ENCODE measurements at regions not wholly inside any gene's neighbourhood (a gene's known extent, or its start where the extent isn't known, plus 50 kb on each side); places are given as distances from the start of the nearest gene placed in this dataset.

DNA sequence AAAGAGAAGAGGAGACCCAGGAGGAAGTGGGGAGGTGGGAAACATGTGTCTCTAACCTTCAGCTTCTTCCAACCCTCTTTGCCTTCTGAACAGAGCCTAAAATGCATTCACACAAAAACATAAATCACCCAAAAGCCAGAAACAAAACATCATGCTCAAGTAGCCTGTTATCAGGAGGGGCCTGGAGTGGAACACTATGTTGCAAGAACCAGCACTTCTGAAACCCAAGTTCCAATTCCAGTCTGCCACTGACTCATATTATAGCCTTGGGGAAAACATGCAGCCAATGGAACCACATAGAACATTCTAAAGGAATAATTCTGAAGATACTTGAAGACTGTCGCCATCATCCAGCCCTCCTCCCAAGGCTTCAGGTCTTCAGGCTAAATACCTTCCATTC, 169.8 kb upstream of the PLXNC1 start:
- Histone ChIP-seq H3K9me3 (ENCODE audit: control insufficient read depth, low read depth, low read length) (no peaks in the 10 kb centered on the region), H3K27me3 (ENCODE audit: control insufficient read depth, insufficient read depth, low read length) (no peaks in the 10 kb centered on the region), H3K27ac (ENCODE audit: low read length) (no peak overlapping the region), H3K4me3 (ENCODE audit: low read length) (no peak overlapping the region), H3K4me1 (ENCODE audit: control insufficient read depth, insufficient read depth, low read length) (peaks cover 11% of the 10 kb centered on the region), H3K36me3 (ENCODE audit: control insufficient read depth, insufficient read depth, low read length) (no peaks in the 10 kb centered on the region)
- no CpG with 5 or more reads among the region's 1 CpG for WGBS (ENCODE audit: insufficient coverage, low lambda C conversion rate)
- peak; percentile 12 to 62 for DNase-seq

DNA sequence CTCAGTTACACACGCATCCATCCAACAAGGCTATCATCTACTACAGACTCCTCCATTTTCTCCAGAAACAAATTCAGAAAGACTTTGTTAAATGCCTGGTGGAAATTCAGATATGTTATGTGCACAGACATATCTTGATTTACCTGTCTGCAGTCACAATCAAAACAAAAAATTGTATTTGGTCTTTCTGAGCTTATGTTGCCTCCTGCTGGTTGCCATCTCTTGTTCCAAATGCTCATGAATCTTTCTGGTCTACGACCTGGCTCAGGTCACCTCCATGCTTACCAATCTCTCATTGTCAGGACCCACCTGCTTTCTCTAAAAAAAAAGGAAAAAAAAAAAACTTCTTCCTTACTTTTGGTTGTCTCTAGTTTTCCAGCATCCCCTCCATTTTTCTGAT, 169.2 kb upstream of the PLXNC1 start:
- Histone ChIP-seq H3K27me3 (ENCODE audit: control insufficient read depth, insufficient read depth, low read length) (no peaks in the 10 kb centered on the region), H3K4me3 (ENCODE audit: low read length) (no peak overlapping the region), H3K9me3 (ENCODE audit: control insufficient read depth, low read depth, low read length) (no peaks in the 10 kb centered on the region), H3K4me1 (ENCODE audit: control insufficient read depth, insufficient read depth, low read length) (peaks cover 11% of the 10 kb centered on the region), H3K27ac (ENCODE audit: low read length) (no peak overlapping the region), H3K36me3 (ENCODE audit: control insufficient read depth, insufficient read depth, low read length) (no peaks in the 10 kb centered on the region)
- 100% methylated on average over 1 of the region's 2 CpGs for WGBS (ENCODE audit: insufficient coverage, low lambda C conversion rate)
- DNase-seq = peak; percentile 31 to 44

DNA sequence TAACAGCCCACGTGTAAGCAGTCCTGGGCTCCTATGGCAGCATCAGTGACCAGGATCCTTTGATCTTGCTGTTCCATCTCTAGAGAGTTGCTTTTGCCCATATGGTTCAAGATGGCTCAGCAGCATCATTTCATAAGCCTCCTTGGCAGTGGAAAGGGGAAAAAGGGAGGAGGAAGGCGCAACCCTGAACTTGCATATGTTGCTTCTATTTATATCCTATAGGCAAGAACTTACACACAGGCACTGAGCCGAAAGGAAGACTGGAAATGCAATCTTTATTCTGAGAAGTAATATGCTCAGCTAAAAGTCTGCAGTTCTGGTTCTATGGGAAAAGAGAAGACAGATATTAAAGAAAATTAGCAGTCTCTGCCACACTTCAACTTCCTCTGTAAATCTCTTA, 167.7 kb upstream of the PLXNC1 start:
- 88% methylated on average over 1 of the region's 3 CpGs for WGBS (ENCODE audit: insufficient coverage, low lambda C conversion rate)
- Histone ChIP-seq H3K36me3 (ENCODE audit: control insufficient read depth, insufficient read depth, low read length) (no peaks in the 10 kb centered on the region), H3K4me1 (ENCODE audit: control insufficient read depth, insufficient read depth, low read length) (peaks cover 11% of the 10 kb centered on the region)

DNA sequence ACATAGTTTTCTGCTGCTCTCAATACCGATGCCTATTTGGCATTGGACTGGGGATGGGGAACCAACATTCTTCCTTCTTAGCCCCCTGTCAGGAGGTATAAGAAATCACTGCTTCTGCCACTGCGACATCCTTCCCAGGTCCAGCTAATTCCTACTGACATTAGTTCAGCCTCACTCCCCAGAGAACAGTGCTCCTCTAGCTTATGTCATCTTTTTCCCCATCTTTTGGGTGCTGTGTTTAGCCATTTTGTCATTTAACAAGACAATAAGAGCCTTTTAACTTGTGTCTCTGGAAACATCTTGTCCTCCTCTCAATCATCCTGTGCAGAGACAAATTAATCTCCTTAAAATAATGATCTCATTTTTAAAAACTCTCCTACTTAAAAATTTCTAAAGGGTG, 167.0 kb upstream of the PLXNC1 start:
- H3K9me3 ChIP-seq (ENCODE audit: control insufficient read depth, low read depth, low read length) = no peaks in the 10 kb centered on the region
- DNase-seq = no peak
- no peaks in the 10 kb centered on the region for H3K27me3 ChIP-seq (ENCODE audit: control insufficient read depth, insufficient read depth, low read length)

More for the DNA sequence above, 167.7 kb upstream of the PLXNC1 start:
- no peak for DNase-seq
- H3K27me3 ChIP-seq (ENCODE audit: control insufficient read depth, insufficient read depth, low read length) = no peaks in the 10 kb centered on the region
- no peak overlapping the region for H3K27ac ChIP-seq (ENCODE audit: low read length)
- H3K4me3 ChIP-seq (ENCODE audit: low read length) = no peak overlapping the region
- no peaks in the 10 kb centered on the region for H3K9me3 ChIP-seq (ENCODE audit: control insufficient read depth, low read depth, low read length)

DNA sequence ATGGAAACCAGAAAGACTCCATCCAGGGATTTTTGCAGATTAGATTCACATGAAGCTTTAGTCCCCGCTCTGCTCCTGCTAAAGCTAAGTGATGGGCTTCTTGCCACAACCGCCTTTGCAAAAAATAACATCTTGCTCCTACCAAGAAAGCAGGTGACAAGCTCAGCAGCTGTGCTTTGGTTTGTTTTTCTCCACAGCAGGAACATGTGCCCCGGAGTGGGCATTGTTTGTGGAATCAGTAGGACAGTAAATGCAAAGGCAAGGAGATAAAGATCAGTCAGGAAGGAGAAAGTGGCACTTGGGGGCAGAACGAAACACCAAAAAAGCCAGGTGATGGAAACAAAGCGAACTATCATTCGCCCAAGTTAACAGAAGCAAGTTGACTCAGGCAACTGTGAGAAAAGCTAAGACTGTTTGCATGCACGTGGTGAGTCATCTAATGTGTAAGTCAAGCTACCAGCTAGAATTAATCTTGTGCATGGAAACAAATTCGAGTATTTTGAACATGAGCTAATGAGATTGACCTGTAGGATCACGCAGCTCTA, 165.5 kb upstream of the PLXNC1 start:
- Histone ChIP-seq H3K9me3 (ENCODE audit: control insufficient read depth, low read depth, low read length) (no peaks in the 10 kb centered on the region), H3K4me1 (ENCODE audit: control insufficient read depth, insufficient read depth, low read length) (peaks cover 5% of the 10 kb centered on the region), H3K27me3 (ENCODE audit: control insufficient read depth, insufficient read depth, low read length) (no peaks in the 10 kb centered on the region), H3K4me3 (ENCODE audit: low read length) (no peak overlapping the region), H3K36me3 (ENCODE audit: control insufficient read depth, insufficient read depth, low read length) (no peaks in the 10 kb centered on the region), H3K27ac (ENCODE audit: low read length) (no peak overlapping the region)
- DNase-seq = no peak
- WGBS (ENCODE audit: insufficient coverage, low lambda C conversion rate) = no CpG with 5 or more reads among the region's 9 CpGs

More for the DNA sequence above, 167.0 kb upstream of the PLXNC1 start:
- Histone ChIP-seq H3K4me3 (ENCODE audit: low read length) (no peak overlapping the region), H3K4me1 (ENCODE audit: control insufficient read depth, insufficient read depth, low read length) (peaks cover 11% of the 10 kb centered on the region), H3K27ac (ENCODE audit: low read length) (no peak overlapping the region), H3K36me3 (ENCODE audit: control insufficient read depth, insufficient read depth, low read length) (no peaks in the 10 kb centered on the region)
- no CpG with 5 or more reads among the region's 2 CpGs for WGBS (ENCODE audit: insufficient coverage, low lambda C conversion rate)

DNA sequence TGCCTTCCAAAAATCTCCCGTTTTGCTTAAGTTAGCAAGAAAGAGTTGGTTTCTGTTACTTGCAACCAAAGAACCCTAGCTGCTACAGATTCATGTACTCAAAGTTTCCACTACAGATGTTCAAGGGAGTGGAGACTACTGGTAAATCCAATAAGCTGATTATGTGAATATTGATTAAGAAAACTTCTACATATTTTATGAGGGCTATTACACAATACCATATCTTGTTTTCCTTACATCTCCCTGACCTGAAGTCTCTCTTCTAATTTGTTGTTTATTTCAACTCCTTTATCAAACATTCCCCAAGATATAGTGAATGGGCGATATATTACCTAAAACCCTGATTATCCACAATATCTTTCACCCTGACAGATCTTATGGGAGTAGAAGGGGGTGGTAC, 164.4 kb upstream of the PLXNC1 start:
- Histone ChIP-seq H3K9me3 (ENCODE audit: control insufficient read depth, low read depth, low read length) (no peaks in the 10 kb centered on the region), H3K27me3 (ENCODE audit: control insufficient read depth, insufficient read depth, low read length) (no peaks in the 10 kb centered on the region), H3K4me1 (ENCODE audit: control insufficient read depth, insufficient read depth, low read length) (peaks cover under 1% of the 10 kb centered on the region), H3K36me3 (ENCODE audit: control insufficient read depth, insufficient read depth, low read length) (no peaks in the 10 kb centered on the region), H3K27ac (ENCODE audit: low read length) (no peak overlapping the region), H3K4me3 (ENCODE audit: low read length) (no peak overlapping the region)
- DNase-seq = no peak
- 71% methylated on average over 1 of the region's 2 CpGs for WGBS (ENCODE audit: insufficient coverage, low lambda C conversion rate)

DNA sequence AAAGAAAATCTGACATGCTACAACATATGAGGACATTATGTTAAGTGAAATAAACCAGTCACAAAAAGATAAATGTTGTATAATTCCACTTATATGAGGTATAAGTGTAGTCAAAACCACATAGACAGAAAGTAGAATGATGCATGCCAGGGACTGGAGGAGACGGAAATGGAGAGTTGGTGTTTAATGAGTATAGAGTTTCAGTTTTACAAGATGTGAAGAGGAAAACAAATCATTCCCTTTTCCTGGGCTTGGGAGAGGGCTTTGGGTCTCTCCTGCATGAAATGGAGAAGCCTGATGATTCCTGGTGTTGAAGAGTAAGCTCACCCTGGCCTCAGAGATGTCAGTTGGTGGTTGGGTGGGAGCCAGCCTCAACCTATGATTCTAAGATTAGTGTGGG, 158.4 kb upstream of the PLXNC1 start:
- Histone ChIP-seq H3K27me3 (ENCODE audit: control insufficient read depth, insufficient read depth, low read length) (no peaks in the 10 kb centered on the region), H3K36me3 (ENCODE audit: control insufficient read depth, insufficient read depth, low read length) (no peaks in the 10 kb centered on the region), H3K4me3 (ENCODE audit: low read length) (no peak overlapping the region), H3K27ac (ENCODE audit: low read length) (no peak overlapping the region), H3K9me3 (ENCODE audit: control insufficient read depth, low read depth, low read length) (no peaks in the 10 kb centered on the region), H3K4me1 (ENCODE audit: control insufficient read depth, insufficient read depth, low read length) (no peaks in the 10 kb centered on the region)
- 100% methylated on average over 1 of the region's 1 CpG for WGBS (ENCODE audit: insufficient coverage, low lambda C conversion rate)
- DNase-seq = no peak

DNA sequence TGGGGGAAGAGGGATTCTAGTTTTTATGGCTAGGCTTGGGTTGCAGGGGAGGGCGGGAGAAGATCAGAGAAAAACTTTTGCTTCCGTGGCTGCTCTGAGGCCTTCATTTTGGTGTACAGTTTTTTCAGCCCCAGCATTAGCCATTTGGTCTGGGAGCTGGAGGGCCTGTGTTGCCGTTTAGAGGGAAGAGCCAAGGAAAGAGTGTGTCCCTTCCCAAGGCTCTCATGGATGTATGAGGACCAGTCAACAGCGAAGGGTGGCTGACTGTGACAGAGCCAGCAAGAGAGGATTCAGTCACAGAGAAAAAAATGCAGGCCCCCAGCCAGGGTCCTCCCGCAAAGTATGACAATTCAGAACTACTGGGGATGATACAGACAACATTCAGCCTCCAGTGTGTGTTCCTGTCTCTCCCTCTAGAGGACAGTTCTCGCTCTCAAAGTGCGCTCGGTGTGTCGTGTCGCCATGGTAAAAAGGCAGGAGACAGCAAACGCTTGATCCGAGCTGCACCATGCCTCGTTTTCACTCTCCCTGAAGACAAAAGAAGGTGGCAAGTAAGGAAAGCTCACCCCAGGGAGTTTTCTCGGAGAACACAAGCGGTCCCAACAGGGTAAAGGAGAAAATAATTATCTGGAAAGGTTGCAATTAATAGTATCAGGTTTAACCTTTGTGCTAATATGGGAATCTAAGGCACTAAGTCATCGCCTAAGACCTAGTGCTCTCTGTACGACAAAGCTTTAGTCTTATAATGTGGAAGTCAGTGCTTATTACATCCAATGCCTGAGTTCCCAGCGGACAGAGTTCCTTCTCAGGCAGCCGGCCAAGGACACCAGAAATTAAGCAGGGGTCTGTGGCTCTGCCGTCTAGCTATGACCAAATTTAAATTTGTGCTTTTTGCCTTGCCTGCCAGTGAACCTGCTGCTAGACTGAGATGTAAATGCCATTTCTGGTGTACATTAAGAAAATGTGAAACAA, 157.3 kb upstream of the PLXNC1 start:
- WGBS (ENCODE audit: insufficient coverage, low lambda C conversion rate) = 0% methylated on average over 1 of the region's 20 CpGs
- no peaks in the 10 kb centered on the region for H3K27me3 ChIP-seq (ENCODE audit: control insufficient read depth, insufficient read depth, low read length)
- peak; percentile 54 to 71 for DNase-seq
- H3K9me3 ChIP-seq (ENCODE audit: control insufficient read depth, low read depth, low read length) = no peaks in the 10 kb centered on the region
- H3K36me3 ChIP-seq (ENCODE audit: control insufficient read depth, insufficient read depth, low read length) = no peaks in the 10 kb centered on the region
- no peak overlapping the region for H3K27ac ChIP-seq (ENCODE audit: low read length)
- no peak overlapping the region for H3K4me3 ChIP-seq (ENCODE audit: low read length)
- no peaks in the 10 kb centered on the region for H3K4me1 ChIP-seq (ENCODE audit: control insufficient read depth, insufficient read depth, low read length)

DNA sequence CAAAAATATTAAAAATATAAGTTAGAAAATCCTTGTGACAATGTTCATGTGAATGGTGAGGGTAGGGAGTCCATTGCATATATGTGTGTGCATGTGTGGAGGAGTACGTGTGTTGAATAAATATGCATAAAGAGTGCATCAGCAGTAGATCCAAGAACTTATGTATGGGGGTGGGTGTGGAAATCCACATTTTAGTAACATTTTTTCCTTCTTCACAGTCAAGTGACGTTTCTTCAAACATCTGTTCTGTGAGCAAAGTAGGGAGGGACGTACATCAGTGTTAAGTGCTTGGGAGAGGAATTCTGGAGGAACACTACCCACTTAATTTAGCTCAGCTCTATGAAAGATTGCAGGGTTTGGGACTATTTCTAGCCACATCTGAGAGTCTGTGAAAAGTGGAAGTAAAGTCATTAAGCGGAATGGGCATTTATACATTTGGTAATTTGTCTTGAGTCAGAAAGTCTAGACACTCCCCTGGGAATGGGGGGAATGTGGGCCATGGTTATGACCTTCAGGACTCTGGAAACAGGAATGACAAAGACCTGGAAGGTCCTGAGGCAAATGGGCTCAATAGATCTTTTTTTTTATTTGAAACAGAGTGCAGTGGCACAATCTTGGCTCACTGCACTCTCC, 156.4 kb upstream of the PLXNC1 start:
- no peak for DNase-seq
- Histone ChIP-seq H3K4me3 (ENCODE audit: low read length) (no peak overlapping the region), H3K27me3 (ENCODE audit: control insufficient read depth, insufficient read depth, low read length) (no peaks in the 10 kb centered on the region), H3K4me1 (ENCODE audit: control insufficient read depth, insufficient read depth, low read length) (no peaks in the 10 kb centered on the region), H3K27ac (ENCODE audit: low read length) (no peak overlapping the region), H3K9me3 (ENCODE audit: control insufficient read depth, low read depth, low read length) (no peaks in the 10 kb centered on the region), H3K36me3 (ENCODE audit: control insufficient read depth, insufficient read depth, low read length) (no peaks in the 10 kb centered on the region)
- WGBS (ENCODE audit: insufficient coverage, low lambda C conversion rate) = 92% methylated on average over 2 of the region's 4 CpGs

DNA sequence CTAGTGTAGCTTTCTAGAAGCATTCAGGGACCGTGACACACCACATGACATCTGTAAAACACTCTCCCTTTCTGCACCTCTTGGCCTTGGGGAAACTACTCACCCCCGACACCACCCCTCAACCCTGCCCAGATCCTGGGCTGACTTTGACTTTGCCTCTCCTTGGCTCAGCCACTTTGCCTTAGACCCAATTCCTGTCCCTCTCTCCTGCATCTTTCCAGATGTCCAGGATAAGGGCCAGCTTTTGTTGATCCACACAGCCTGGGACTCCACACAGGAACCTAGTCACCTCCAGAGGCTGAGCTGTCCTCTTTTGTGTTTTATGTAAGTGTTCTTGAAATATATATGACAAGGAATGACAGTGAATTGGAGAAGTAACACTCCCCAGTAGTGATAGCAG, 153.7 kb upstream of the PLXNC1 start:
- no peaks in the 10 kb centered on the region for H3K36me3 ChIP-seq (ENCODE audit: control insufficient read depth, insufficient read depth, low read length)
- H3K9me3 ChIP-seq (ENCODE audit: control insufficient read depth, low read depth, low read length) = no peaks in the 10 kb centered on the region
- no peak overlapping the region for H3K27ac ChIP-seq (ENCODE audit: low read length)
- H3K4me1 ChIP-seq (ENCODE audit: control insufficient read depth, insufficient read depth, low read length) = no peaks in the 10 kb centered on the region
- no peaks in the 10 kb centered on the region for H3K27me3 ChIP-seq (ENCODE audit: control insufficient read depth, insufficient read depth, low read length)
- H3K4me3 ChIP-seq (ENCODE audit: low read length) = no peak overlapping the region
- no CpG with 5 or more reads among the region's 2 CpGs for WGBS (ENCODE audit: insufficient coverage, low lambda C conversion rate)
- DNase-seq = no peak
